ENCODE measurements at regions not wholly inside any gene's neighbourhood (a gene's known extent, or its start where the extent isn't known, plus 50 kb on each side); places are given as distances from the start of the nearest gene placed in this dataset.

GRCh38 chr7:41582116-41582515 lies 120.8 kb downstream of the INHBA start:
- no peaks in the 10 kb centered on the region for H3K9me3 ChIP-seq (ENCODE audit: control insufficient read depth in 2 of 2, insufficient read depth in 1 of 2, low read length in 1 of 2)
- no peaks in the 10 kb centered on the region for H3K4me1 ChIP-seq (ENCODE audit: control insufficient read depth in 2 of 2, insufficient read depth in 2 of 2, low read length in 2 of 2)
- H3K27ac ChIP-seq (ENCODE audit: low read depth in 1 of 2, low read length in 1 of 2): no peak overlapping the region
- DNase-seq (ENCODE audit: low read depth in 6 of 9, low spot score in 9 of 9): no peak
- WGBS: 97% methylated on average over 1 of the region's 1 CpG
- H3K27me3 ChIP-seq (ENCODE audit: control insufficient read depth in 2 of 2, insufficient read depth in 1 of 2, low read length in 1 of 2): no peaks in the 10 kb centered on the region
- H3K36me3 ChIP-seq (ENCODE audit: control insufficient read depth in 2 of 2, insufficient read depth in 2 of 2, low read length in 1 of 2): no peaks in the 10 kb centered on the region
- H3K4me3 ChIP-seq (ENCODE audit: low read length in 2 of 2): no peak overlapping the region

DNA sequence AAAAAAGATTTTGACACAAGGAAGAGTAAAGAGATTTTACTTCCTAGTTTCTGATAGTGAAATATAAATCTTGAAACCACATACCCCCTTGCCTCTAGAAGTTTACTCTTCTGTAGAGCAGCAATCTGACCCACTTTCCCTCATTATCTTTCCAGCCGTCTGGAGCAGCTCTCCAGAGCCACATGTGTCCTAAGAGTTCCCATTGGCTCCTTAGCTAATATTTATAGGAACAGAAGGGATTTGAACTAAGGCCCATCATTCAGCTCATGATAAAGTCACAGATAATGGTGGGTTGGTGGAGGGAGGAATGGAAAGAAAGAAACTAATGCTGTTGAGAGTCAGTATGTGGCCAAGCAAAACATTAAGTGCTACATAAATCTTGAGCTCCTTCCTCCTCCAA lies 121.8 kb downstream of the INHBA start:
- no peaks in the 10 kb centered on the region for H3K9me3 ChIP-seq (ENCODE audit: control insufficient read depth in 2 of 2, insufficient read depth in 1 of 2, low read length in 1 of 2)
- H3K4me1 ChIP-seq (ENCODE audit: control insufficient read depth in 2 of 2, insufficient read depth in 2 of 2, low read length in 2 of 2): no peaks in the 10 kb centered on the region
- H3K4me3 ChIP-seq (ENCODE audit: low read length in 2 of 2): no peak overlapping the region
- DNase-seq (ENCODE audit: low read depth in 6 of 9, low spot score in 9 of 9): no peak
- no peaks in the 10 kb centered on the region for H3K36me3 ChIP-seq (ENCODE audit: control insufficient read depth in 2 of 2, insufficient read depth in 2 of 2, low read length in 1 of 2)
- H3K27me3 ChIP-seq (ENCODE audit: control insufficient read depth in 2 of 2, insufficient read depth in 1 of 2, low read length in 1 of 2): no peaks in the 10 kb centered on the region
- H3K27ac ChIP-seq (ENCODE audit: low read depth in 1 of 2, low read length in 1 of 2): no peak overlapping the region
- WGBS: 59% methylated on average over 1 of the region's 1 CpG

- H3K9me3 ChIP-seq (ENCODE audit: control insufficient read depth in 2 of 2, insufficient read depth in 1 of 2, low read length in 1 of 2): no peaks in the 10 kb centered on the region
- WGBS: 93% methylated on average over 3 of the region's 3 CpGs
- no peak overlapping the region for H3K4me3 ChIP-seq (ENCODE audit: low read length in 2 of 2)
- H3K4me1 ChIP-seq (ENCODE audit: control insufficient read depth in 2 of 2, insufficient read depth in 2 of 2, low read length in 2 of 2): no peaks in the 10 kb centered on the region
- no peaks in the 10 kb centered on the region for H3K27me3 ChIP-seq (ENCODE audit: control insufficient read depth in 2 of 2, insufficient read depth in 1 of 2, low read length in 1 of 2)
- H3K27ac ChIP-seq (ENCODE audit: low read depth in 1 of 2, low read length in 1 of 2): no peak overlapping the region
- DNase-seq (ENCODE audit: low read depth in 6 of 9, low spot score in 9 of 9): no peak
- H3K36me3 ChIP-seq (ENCODE audit: control insufficient read depth in 2 of 2, insufficient read depth in 2 of 2, low read length in 1 of 2): no peaks in the 10 kb centered on the region
Observed at GRCh38 chr7:41579961-41580935, 122.6 kb downstream of the INHBA start.

- DNase-seq (ENCODE audit: low read depth in 6 of 9, low spot score in 9 of 9): no peak
- 91% methylated on average over 1 of the region's 1 CpG for WGBS
- Histone ChIP-seq H3K9me3 (ENCODE audit: control insufficient read depth in 2 of 2, insufficient read depth in 1 of 2, low read length in 1 of 2) (no peaks in the 10 kb centered on the region), H3K36me3 (ENCODE audit: control insufficient read depth in 2 of 2, insufficient read depth in 2 of 2, low read length in 1 of 2) (no peaks in the 10 kb centered on the region), H3K4me3 (ENCODE audit: low read length in 2 of 2) (no peak overlapping the region), H3K27ac (ENCODE audit: low read depth in 1 of 2, low read length in 1 of 2) (no peak overlapping the region), H3K4me1 (ENCODE audit: control insufficient read depth in 2 of 2, insufficient read depth in 2 of 2, low read length in 2 of 2) (no peaks in the 10 kb centered on the region), H3K27me3 (ENCODE audit: control insufficient read depth in 2 of 2, insufficient read depth in 1 of 2, low read length in 1 of 2) (no peaks in the 10 kb centered on the region)
Observed at GRCh38 chr7:41578700-41579099, 124.2 kb downstream of the INHBA start.

GRCh38 chr7:41576166-41576565 lies 126.7 kb downstream of the INHBA start:
- no peaks in the 10 kb centered on the region for H3K27me3 ChIP-seq (ENCODE audit: control insufficient read depth in 2 of 2, insufficient read depth in 1 of 2, low read length in 1 of 2)
- H3K4me3 ChIP-seq (ENCODE audit: low read length in 2 of 2): no peak overlapping the region
- DNase-seq (ENCODE audit: low read depth in 6 of 9, low spot score in 9 of 9): no peak
- WGBS: 96% methylated on average over 3 of the region's 3 CpGs
- H3K27ac ChIP-seq (ENCODE audit: low read depth in 1 of 2, low read length in 1 of 2): no peak overlapping the region
- H3K36me3 ChIP-seq (ENCODE audit: control insufficient read depth in 2 of 2, insufficient read depth in 2 of 2, low read length in 1 of 2): no peaks in the 10 kb centered on the region
- H3K9me3 ChIP-seq (ENCODE audit: control insufficient read depth in 2 of 2, insufficient read depth in 1 of 2, low read length in 1 of 2): no peaks in the 10 kb centered on the region
- H3K4me1 ChIP-seq (ENCODE audit: control insufficient read depth in 2 of 2, insufficient read depth in 2 of 2, low read length in 2 of 2): no peaks in the 10 kb centered on the region

- H3K4me1 ChIP-seq (ENCODE audit: control insufficient read depth in 2 of 2, insufficient read depth in 2 of 2, low read length in 2 of 2): no peaks in the 10 kb centered on the region
- no peak overlapping the region for H3K27ac ChIP-seq (ENCODE audit: low read depth in 1 of 2, low read length in 1 of 2)
- H3K36me3 ChIP-seq (ENCODE audit: control insufficient read depth in 2 of 2, insufficient read depth in 2 of 2, low read length in 1 of 2): no peaks in the 10 kb centered on the region
- no peak for DNase-seq (ENCODE audit: low read depth in 6 of 9, low spot score in 9 of 9)
- H3K9me3 ChIP-seq (ENCODE audit: control insufficient read depth in 2 of 2, insufficient read depth in 1 of 2, low read length in 1 of 2): no peaks in the 10 kb centered on the region
- H3K4me3 ChIP-seq (ENCODE audit: low read length in 2 of 2): no peak overlapping the region
- H3K27me3 ChIP-seq (ENCODE audit: control insufficient read depth in 2 of 2, insufficient read depth in 1 of 2, low read length in 1 of 2): no peaks in the 10 kb centered on the region
Observed at GRCh38 chr7:41574377-41574776, 128.5 kb downstream of the INHBA start.

DNA sequence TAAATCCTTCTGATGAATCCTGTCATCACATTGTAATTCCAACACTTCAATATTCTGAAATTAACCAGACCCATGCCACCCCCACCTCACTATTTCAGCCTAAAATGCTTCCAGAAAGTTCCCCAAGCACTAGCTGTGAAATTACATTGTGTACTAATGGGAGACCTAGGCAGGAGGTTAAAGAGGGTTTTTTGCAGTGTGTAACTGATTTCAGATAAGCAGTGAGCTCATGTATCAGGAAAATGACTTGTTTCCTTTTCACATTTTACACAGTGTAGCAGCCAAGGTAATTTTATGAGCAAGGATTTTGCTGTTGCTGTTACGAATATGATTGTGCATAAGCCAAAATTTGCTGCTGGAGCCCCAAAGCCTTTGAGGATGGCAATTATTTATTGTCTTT lies 129.0 kb downstream of the INHBA start:
- Histone ChIP-seq H3K36me3 (ENCODE audit: control insufficient read depth in 2 of 2, insufficient read depth in 2 of 2, low read length in 1 of 2) (no peaks in the 10 kb centered on the region), H3K27ac (ENCODE audit: low read depth in 1 of 2, low read length in 1 of 2) (no peak overlapping the region), H3K4me1 (ENCODE audit: control insufficient read depth in 2 of 2, insufficient read depth in 2 of 2, low read length in 2 of 2) (no peaks in the 10 kb centered on the region), H3K4me3 (ENCODE audit: low read length in 2 of 2) (no peak overlapping the region), H3K27me3 (ENCODE audit: control insufficient read depth in 2 of 2, insufficient read depth in 1 of 2, low read length in 1 of 2) (no peaks in the 10 kb centered on the region), H3K9me3 (ENCODE audit: control insufficient read depth in 2 of 2, insufficient read depth in 1 of 2, low read length in 1 of 2) (no peaks in the 10 kb centered on the region)
- no peak for DNase-seq (ENCODE audit: low read depth in 6 of 9, low spot score in 9 of 9)
- WGBS: 88% methylated on average over 1 of the region's 1 CpG

- Histone ChIP-seq H3K4me3 (ENCODE audit: low read length in 2 of 2) (no peak overlapping the region), H3K4me1 (ENCODE audit: control insufficient read depth in 2 of 2, insufficient read depth in 2 of 2, low read length in 2 of 2) (no peaks in the 10 kb centered on the region), H3K27me3 (ENCODE audit: control insufficient read depth in 2 of 2, insufficient read depth in 1 of 2, low read length in 1 of 2) (no peaks in the 10 kb centered on the region), H3K9me3 (ENCODE audit: control insufficient read depth in 2 of 2, insufficient read depth in 1 of 2, low read length in 1 of 2) (no peaks in the 10 kb centered on the region), H3K27ac (ENCODE audit: low read depth in 1 of 2, low read length in 1 of 2) (no peak overlapping the region), H3K36me3 (ENCODE audit: control insufficient read depth in 2 of 2, insufficient read depth in 2 of 2, low read length in 1 of 2) (no peaks in the 10 kb centered on the region)
- WGBS: 94% methylated on average over 2 of the region's 2 CpGs
- no peak for DNase-seq (ENCODE audit: low read depth in 6 of 9, low spot score in 9 of 9)
Observed at GRCh38 chr7:41573443-41573842, 129.4 kb downstream of the INHBA start.

DNA sequence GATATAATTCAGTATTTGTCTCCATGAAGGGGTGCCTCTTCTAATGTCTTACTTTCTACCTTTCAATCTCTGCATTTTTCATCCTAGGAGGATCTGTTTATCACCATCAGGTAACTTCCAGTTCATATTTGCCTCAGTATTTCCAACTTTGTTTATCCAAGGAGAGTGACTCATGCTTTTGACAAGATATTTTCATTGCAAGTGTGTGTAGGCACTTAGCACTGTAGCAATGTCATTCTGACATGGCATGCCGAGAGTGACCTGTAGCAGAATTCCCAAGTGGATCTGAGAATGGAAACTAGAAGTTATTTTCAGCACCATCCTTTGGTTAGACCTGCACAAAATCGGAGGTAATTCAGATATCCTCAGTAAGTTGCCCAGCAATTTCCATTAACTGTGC lies 129.9 kb downstream of the INHBA start:
- Histone ChIP-seq H3K4me1 (ENCODE audit: control insufficient read depth in 2 of 2, insufficient read depth in 2 of 2, low read length in 2 of 2) (no peaks in the 10 kb centered on the region), H3K9me3 (ENCODE audit: control insufficient read depth in 2 of 2, insufficient read depth in 1 of 2, low read length in 1 of 2) (no peaks in the 10 kb centered on the region), H3K27ac (ENCODE audit: low read depth in 1 of 2, low read length in 1 of 2) (no peak overlapping the region), H3K36me3 (ENCODE audit: control insufficient read depth in 2 of 2, insufficient read depth in 2 of 2, low read length in 1 of 2) (no peaks in the 10 kb centered on the region), H3K27me3 (ENCODE audit: control insufficient read depth in 2 of 2, insufficient read depth in 1 of 2, low read length in 1 of 2) (no peaks in the 10 kb centered on the region), H3K4me3 (ENCODE audit: low read length in 2 of 2) (no peak overlapping the region)
- DNase-seq (ENCODE audit: low read depth in 6 of 9, low spot score in 9 of 9): no peak
- 97% methylated on average over 2 of the region's 2 CpGs for WGBS
